ENCODE measurements at regions not wholly inside any gene's neighbourhood (a gene's known extent, or its start where the extent isn't known, plus 50 kb on each side); places are given as distances from the start of the nearest gene placed in this dataset.

DNA sequence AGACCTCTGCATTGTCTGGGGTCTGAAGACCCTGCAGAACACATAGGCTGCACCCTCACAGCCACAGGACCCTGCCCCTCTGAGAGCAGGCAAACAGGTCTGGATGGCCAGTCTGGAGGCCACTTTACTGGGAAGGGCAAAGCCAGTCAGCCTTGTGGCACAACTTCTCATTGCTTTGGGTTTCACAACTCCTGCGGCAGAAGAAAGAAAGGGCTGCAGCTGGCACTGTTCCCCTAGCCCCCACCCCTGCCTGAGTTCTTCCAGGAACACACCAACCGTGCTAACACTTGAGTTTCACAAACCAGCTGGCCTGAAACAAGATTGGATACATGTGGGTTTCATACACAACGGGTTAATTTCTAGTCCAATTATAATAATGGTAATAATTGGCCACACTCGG, 276.5 kb upstream of the MGAT5 start:
- TF ChIP-seq YY1 (IDR thresholded peaks at IDR 0.05; ENCODE audit: low read depth): no peak
- TF ChIP-seq, protein P1, sequence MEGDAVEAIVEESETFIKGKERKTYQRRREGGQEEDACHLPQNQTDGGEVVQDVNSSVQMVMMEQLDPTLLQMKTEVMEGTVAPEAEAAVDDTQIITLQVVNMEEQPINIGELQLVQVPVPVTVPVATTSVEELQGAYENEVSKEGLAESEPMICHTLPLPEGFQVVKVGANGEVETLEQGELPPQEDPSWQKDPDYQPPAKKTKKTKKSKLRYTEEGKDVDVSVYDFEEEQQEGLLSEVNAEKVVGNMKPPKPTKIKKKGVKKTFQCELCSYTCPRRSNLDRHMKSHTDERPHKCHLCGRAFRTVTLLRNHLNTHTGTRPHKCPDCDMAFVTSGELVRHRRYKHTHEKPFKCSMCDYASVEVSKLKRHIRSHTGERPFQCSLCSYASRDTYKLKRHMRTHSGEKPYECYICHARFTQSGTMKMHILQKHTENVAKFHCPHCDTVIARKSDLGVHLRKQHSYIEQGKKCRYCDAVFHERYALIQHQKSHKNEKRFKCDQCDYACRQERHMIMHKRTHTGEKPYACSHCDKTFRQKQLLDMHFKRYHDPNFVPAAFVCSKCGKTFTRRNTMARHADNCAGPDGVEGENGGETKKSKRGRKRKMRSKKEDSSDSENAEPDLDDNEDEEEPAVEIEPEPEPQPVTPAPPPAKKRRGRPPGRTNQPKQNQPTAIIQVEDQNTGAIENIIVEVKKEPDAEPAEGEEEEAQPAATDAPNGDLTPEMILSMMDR (IDR thresholded peaks at IDR 0.05): no peak
- TF ChIP-seq, protein P2, sequence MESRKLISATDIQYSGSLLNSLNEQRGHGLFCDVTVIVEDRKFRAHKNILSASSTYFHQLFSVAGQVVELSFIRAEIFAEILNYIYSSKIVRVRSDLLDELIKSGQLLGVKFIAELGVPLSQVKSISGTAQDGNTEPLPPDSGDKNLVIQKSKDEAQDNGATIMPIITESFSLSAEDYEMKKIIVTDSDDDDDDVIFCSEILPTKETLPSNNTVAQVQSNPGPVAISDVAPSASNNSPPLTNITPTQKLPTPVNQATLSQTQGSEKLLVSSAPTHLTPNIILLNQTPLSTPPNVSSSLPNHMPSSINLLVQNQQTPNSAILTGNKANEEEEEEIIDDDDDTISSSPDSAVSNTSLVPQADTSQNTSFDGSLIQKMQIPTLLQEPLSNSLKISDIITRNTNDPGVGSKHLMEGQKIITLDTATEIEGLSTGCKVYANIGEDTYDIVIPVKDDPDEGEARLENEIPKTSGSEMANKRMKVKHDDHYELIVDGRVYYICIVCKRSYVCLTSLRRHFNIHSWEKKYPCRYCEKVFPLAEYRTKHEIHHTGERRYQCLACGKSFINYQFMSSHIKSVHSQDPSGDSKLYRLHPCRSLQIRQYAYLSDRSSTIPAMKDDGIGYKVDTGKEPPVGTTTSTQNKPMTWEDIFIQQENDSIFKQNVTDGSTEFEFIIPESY (IDR thresholded peaks at IDR 0.05; ENCODE audit: borderline replicate concordance, low read depth): no peak
- no peak for TF ChIP-seq ELF1 (IDR thresholded peaks at IDR 0.05)
- no peak for TF ChIP-seq TEAD4 (IDR thresholded peaks at IDR 0.05; ENCODE audit: borderline replicate concordance, insufficient read depth)
- TF ChIP-seq FOXJ3 (CRISPR knock-in tag; IDR thresholded peaks at IDR 0.05): no peak
- no peak for TF ChIP-seq MAX (IDR thresholded peaks at IDR 0.05; ENCODE audit: low read depth)
- TF ChIP-seq SMC3 (IDR thresholded peaks at IDR 0.05; ENCODE audit: low read depth, low read length): no peak
- no peak for TF ChIP-seq FOSL2 (IDR thresholded peaks at IDR 0.05; ENCODE audit: borderline replicate concordance, low read depth)
- TF ChIP-seq EZH2phosphoT487 (IDR thresholded peaks at IDR 0.05; ENCODE audit: borderline replicate concordance, low read depth): no peak
- TF ChIP-seq NFIC (IDR thresholded peaks at IDR 0.05; ENCODE audit: borderline replicate concordance): no peak
